ENCODE measurements at regions not wholly inside any gene's neighbourhood (a gene's known extent, or its start where the extent isn't known, plus 50 kb on each side); places are given as distances from the start of the nearest gene placed in this dataset.

DNA sequence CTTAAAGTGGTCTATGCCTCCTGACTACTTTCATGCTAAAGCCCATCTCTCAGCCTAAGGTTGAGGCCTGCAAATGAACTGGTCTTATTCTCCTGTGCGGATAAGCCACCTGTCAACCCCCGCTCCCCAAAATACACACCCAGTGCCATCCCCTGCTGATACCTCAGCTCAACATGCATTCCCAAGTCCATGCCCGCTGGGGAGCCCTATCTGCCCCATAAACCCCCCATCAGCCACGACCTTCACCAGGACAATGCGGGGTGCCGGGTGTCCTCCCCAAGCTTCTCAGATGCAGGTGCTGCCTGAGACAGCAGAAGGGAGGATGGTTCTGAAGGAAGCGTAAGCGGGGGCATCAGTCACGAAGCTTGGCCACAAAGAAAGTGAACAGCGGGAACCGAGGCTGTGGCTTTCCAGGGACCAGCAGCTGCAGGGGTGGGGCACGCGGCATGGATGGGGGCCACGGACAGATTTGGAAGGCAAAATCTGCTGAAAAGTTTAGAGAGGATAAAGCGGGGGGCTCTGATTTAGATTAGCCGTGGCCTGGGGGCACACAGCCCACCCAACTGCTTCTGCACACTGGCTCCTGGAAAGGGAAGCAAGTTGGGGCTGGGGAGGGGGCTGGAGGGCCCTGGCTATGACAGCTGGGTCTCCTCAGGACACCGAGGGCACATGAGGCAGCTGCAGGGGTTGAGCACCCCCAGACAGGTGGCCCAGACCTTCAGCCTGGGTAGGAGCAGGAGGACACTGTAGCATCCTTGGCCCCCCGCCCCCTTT, 1391.9 kb downstream of the TBC1D22A start:
- H3K9me3 ChIP-seq (ENCODE audit: control insufficient read depth, insufficient read depth, low read length): no peaks in the 10 kb centered on the region
- H3K79me2 ChIP-seq (ENCODE audit: control insufficient read depth, low read length): no peaks in the 10 kb centered on the region
- H3F3A ChIP-seq (ENCODE audit: control insufficient read depth, insufficient read depth): no peaks in the 10 kb centered on the region
- H3K27ac ChIP-seq (ENCODE audit: low read depth, low read length): no peak overlapping the region
- no peaks in the 10 kb centered on the region for H3K36me3 ChIP-seq (ENCODE audit: control insufficient read depth, low read length)
- no peak for TF ChIP-seq EZH2phosphoT487 (IDR thresholded peaks at IDR 0.05; ENCODE audit: borderline replicate concordance, low read length)
- TF ChIP-seq, protein P1, sequence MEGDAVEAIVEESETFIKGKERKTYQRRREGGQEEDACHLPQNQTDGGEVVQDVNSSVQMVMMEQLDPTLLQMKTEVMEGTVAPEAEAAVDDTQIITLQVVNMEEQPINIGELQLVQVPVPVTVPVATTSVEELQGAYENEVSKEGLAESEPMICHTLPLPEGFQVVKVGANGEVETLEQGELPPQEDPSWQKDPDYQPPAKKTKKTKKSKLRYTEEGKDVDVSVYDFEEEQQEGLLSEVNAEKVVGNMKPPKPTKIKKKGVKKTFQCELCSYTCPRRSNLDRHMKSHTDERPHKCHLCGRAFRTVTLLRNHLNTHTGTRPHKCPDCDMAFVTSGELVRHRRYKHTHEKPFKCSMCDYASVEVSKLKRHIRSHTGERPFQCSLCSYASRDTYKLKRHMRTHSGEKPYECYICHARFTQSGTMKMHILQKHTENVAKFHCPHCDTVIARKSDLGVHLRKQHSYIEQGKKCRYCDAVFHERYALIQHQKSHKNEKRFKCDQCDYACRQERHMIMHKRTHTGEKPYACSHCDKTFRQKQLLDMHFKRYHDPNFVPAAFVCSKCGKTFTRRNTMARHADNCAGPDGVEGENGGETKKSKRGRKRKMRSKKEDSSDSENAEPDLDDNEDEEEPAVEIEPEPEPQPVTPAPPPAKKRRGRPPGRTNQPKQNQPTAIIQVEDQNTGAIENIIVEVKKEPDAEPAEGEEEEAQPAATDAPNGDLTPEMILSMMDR (IDR thresholded peaks at IDR 0.05; ENCODE audit: low read depth, low read length, poor library complexity, severe bottlenecking): no peak
- peaks cover 12% of the 10 kb centered on the region for H3K4me1 ChIP-seq (ENCODE audit: control insufficient read depth, low read length)
- H3K27me3 ChIP-seq (ENCODE audit: control insufficient read depth, low read length): no peaks in the 10 kb centered on the region
- no peak overlapping the region for H3K4me2 ChIP-seq (ENCODE audit: low read length)
- H3K9me2 ChIP-seq (replicated peaks; ENCODE audit: control insufficient read depth, low read length): no peaks in the 10 kb centered on the region
- H4K20me1 ChIP-seq (ENCODE audit: control insufficient read depth, insufficient read depth, low read depth, low read length): no peaks in the 10 kb centered on the region
- H3K4me3 ChIP-seq (ENCODE audit: low read length): no peak overlapping the region

DNA sequence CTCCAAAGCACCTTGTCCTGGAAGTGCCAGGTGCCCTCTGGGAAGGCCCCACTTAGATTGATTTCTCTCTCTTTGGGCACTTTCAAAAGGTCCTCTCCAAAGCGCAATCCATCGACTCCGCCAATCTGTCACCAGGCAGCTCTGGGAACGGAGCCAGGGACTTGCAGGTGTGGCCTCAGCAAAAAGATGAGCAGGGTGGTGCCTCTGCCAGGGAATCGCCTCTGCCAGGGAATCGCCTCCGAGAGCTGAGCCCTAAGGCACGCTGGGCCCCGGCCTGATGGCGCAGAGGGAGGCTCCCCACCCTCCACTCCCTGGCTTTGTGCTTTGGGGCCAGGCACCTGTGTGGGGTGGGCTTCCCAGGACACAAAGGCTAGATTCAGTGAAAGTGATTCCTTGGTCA, 1391.3 kb downstream of the TBC1D22A start:
- Histone ChIP-seq H3K9me2 (replicated peaks; ENCODE audit: control insufficient read depth, low read length) (no peaks in the 10 kb centered on the region), H3K27ac (ENCODE audit: low read depth, low read length) (no peak overlapping the region), H4K20me1 (ENCODE audit: control insufficient read depth, insufficient read depth, low read depth, low read length) (no peaks in the 10 kb centered on the region), H3K4me3 (ENCODE audit: low read length) (no peak overlapping the region), H3K27me3 (ENCODE audit: control insufficient read depth, low read length) (no peaks in the 10 kb centered on the region), H3K4me1 (ENCODE audit: control insufficient read depth, low read length) (peaks cover 12% of the 10 kb centered on the region), H3K4me2 (ENCODE audit: low read length) (no peak overlapping the region), H3K36me3 (ENCODE audit: control insufficient read depth, low read length) (no peaks in the 10 kb centered on the region), H3K79me2 (ENCODE audit: control insufficient read depth, low read length) (no peaks in the 10 kb centered on the region), H3F3A (ENCODE audit: control insufficient read depth, insufficient read depth) (no peaks in the 10 kb centered on the region), H3K9me3 (ENCODE audit: control insufficient read depth, insufficient read depth, low read length) (no peaks in the 10 kb centered on the region)
- no peak for TF ChIP-seq EZH2phosphoT487 (IDR thresholded peaks at IDR 0.05; ENCODE audit: borderline replicate concordance, low read length)
- TF ChIP-seq, protein P1 (IDR thresholded peaks at IDR 0.05; ENCODE audit: low read depth, low read length, poor library complexity, severe bottlenecking): no peak

DNA sequence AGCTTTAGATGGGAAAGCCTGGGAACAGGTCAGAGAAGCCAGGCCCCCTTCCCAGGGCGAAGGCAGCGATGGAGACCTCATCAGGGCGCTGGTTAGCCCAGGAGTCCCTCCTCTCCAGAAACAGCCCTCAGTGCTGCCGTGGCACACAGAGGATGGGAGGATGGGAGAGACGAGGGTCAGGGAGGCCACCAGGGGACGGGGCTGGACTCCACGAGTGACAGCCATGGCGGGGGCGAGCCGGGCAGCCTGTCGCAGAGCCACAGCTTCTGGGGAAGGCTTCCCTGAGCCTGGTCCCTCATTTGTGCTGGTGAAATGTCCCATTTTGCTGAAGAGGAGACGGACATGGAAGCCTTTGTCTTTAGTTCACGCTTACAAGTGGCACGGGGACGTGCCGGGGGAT, 1390.5 kb downstream of the TBC1D22A start:
- Histone ChIP-seq H3K27ac (ENCODE audit: low read depth, low read length) (no peak overlapping the region), H3K36me3 (ENCODE audit: control insufficient read depth, low read length) (no peaks in the 10 kb centered on the region), H3K9me3 (ENCODE audit: control insufficient read depth, insufficient read depth, low read length) (no peaks in the 10 kb centered on the region), H4K20me1 (ENCODE audit: control insufficient read depth, insufficient read depth, low read depth, low read length) (no peaks in the 10 kb centered on the region), H3K9me2 (replicated peaks; ENCODE audit: control insufficient read depth, low read length) (no peaks in the 10 kb centered on the region), H3K4me2 (ENCODE audit: low read length) (no peak overlapping the region), H3K4me1 (ENCODE audit: control insufficient read depth, low read length) (peaks cover 15% of the 10 kb centered on the region), H3K27me3 (ENCODE audit: control insufficient read depth, low read length) (no peaks in the 10 kb centered on the region), H3F3A (ENCODE audit: control insufficient read depth, insufficient read depth) (no peaks in the 10 kb centered on the region), H3K79me2 (ENCODE audit: control insufficient read depth, low read length) (no peaks in the 10 kb centered on the region), H3K4me3 (ENCODE audit: low read length) (no peak overlapping the region)
- no peak for TF ChIP-seq EZH2phosphoT487 (IDR thresholded peaks at IDR 0.05; ENCODE audit: borderline replicate concordance, low read length)
- TF ChIP-seq, protein P1 (IDR thresholded peaks at IDR 0.05; ENCODE audit: low read depth, low read length, poor library complexity, severe bottlenecking): no peak
